GM10248 (cell line): ENCODE measurements at regions not wholly inside any gene's neighbourhood (a gene's known extent, or its start where the extent isn't known, plus 50 kb on each side); places are given as distances from the start of the nearest gene placed in this dataset.

ENCODE experiments used
- CTCF ChIA-PET: fragments of 300-600 bp; sonication (Branson Sonifier 250); formaldehyde crosslinking; extraction: SDS; loops from one replicate; lab custom pipeline; 2021; ENCODE audit warnings: antibody characterized with exemption; lab: Yijun Ruan, JAX
- POLR2A ChIA-PET: fragments of 350-650 bp; sonication (Branson Sonifier 250); formaldehyde crosslinking; extraction: SDS; loops from one replicate; lab custom pipeline; 2020; ENCODE audit warnings: antibody characterized with exemption; lab: Yijun Ruan, JAX
- DNase-seq: peaks from one replicate; pipeline ENCODE4 v3.0.0; 2012; ENCODE audit errors: extremely low spot score
- TF ChIP-seq, protein P1 (sequence below): IDR thresholded peaks from 2 replicates; pipeline ENCODE4 v1.5.1; 2012; ENCODE audit warnings: mild to moderate bottlenecking, low read depth; ENCODE audit errors: extremely low read depth, missing control alignments, control extremely low read depth

DNA sequence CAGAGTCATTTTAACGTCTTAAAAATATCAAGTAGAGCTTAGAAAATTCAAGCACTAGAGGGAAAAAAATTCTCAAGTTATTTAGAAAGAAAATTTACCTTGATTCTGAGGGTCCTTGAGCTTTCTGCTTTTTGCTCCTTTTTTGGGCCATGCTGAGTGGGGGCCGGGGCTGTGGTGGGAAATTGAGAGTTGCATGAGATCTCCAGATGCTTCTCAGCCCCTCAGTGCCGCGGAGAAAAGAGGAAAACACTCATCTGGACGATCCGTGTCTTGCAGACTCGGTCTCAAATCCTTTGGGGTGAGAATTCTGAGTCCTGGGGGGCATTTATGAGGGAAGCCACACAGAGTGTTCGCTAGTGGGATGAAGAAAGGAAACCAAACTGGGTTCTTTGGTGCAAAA is 700.8 kb downstream of the TBC1D22A start:
- ChIA-PET CTCF (no interaction called here), POLR2A (no interaction called here)
- DNase-seq = no peak
- TF ChIP-seq, protein P1, sequence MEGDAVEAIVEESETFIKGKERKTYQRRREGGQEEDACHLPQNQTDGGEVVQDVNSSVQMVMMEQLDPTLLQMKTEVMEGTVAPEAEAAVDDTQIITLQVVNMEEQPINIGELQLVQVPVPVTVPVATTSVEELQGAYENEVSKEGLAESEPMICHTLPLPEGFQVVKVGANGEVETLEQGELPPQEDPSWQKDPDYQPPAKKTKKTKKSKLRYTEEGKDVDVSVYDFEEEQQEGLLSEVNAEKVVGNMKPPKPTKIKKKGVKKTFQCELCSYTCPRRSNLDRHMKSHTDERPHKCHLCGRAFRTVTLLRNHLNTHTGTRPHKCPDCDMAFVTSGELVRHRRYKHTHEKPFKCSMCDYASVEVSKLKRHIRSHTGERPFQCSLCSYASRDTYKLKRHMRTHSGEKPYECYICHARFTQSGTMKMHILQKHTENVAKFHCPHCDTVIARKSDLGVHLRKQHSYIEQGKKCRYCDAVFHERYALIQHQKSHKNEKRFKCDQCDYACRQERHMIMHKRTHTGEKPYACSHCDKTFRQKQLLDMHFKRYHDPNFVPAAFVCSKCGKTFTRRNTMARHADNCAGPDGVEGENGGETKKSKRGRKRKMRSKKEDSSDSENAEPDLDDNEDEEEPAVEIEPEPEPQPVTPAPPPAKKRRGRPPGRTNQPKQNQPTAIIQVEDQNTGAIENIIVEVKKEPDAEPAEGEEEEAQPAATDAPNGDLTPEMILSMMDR = no peak

DNA sequence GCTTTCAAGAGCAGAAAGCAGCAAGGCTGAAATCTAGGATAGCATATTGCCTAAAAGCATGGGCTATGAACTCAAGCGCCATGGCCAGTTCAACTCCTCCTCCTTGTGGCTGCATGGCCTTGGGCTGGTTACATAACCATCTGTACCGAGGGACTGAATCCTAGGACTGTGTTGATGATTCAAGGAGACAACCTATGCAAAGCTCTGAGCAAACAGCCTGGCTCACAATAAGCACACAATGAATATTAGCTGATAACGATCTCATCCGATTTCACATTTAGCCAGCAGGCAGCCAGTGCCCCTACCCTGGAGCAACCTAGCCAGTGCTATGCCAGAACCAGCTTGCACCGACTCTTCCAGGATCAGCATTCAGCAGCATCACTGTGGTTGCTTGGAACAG is 698.4 kb downstream of the TBC1D22A start:
- TF ChIP-seq, protein P1 = no peak
- ChIA-PET POLR2A (no interaction called here), CTCF (no interaction called here)
- DNase-seq = no peak

GRCh38 chr22:47460176-47460575 is 697.7 kb downstream of the TBC1D22A start:
- TF ChIP-seq, protein P1 = no peak
- POLR2A ChIA-PET = no interaction called here
- CTCF ChIA-PET = no interaction called here
- no peak for DNase-seq

DNA sequence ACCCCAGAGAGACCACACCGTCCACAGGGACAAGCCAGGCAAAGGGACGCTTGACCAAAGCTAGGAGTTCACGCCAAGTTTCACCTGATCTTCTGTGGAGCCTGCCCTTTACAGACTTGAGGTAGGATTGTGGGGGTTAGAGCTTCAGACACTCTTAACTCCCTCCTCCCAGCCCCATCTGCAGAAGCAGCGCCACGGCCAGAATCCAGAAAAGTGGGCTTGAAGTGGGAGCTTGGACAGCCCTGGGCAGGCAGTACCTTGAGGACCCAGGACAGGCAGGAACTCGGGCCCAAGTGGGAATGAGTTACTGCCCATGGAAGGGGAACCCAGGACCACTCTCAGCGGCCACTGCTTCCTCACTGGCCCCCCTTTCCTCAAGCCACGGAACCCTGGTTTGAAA is 695.9 kb downstream of the TBC1D22A start:
- TF ChIP-seq, protein P1 = no peak
- no peak for DNase-seq
- POLR2A ChIA-PET = no interaction called here
- CTCF ChIA-PET = no interaction called here

DNA sequence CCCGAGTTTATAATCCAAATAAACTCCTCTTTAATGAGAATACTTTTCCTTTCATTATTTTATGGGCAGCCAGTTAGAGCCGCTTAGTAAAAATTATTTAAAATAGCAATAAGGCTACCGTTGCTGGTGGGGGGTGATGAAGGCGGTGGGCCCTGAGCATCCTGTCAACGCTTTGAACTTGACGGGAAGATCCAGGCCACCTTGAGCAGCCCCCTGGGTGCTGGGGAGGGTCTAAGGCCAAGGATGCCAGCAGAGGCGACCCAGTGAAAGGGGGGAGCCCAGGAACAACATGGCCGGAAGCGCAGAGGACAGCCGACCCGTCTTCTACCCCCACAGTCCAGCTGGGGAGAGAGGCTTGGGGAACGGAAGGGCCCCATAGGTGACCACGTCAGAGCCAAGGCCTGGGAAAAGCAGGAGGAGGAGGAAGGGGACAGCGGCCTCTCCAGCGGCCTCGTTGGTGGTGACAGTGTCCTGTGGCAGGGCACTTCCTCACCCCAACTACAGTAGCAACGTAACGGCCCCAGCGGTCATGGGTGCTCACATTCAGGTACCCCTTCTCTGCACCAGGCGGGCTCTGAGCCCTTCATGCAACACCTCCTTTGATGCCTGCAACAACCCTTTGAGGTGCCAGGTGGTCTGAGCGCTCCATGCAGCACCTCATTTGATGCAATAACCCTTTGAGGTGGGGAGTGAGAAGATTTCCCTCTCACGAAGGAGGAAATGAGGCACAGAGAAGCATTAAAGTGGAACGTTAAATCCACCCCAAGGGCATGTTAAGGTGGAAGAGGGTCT is 695.3 kb downstream of the TBC1D22A start:
- no peak for DNase-seq
- ChIA-PET CTCF (no interaction called here), POLR2A (no interaction called here)
- TF ChIP-seq, protein P1 = no peak

DNA sequence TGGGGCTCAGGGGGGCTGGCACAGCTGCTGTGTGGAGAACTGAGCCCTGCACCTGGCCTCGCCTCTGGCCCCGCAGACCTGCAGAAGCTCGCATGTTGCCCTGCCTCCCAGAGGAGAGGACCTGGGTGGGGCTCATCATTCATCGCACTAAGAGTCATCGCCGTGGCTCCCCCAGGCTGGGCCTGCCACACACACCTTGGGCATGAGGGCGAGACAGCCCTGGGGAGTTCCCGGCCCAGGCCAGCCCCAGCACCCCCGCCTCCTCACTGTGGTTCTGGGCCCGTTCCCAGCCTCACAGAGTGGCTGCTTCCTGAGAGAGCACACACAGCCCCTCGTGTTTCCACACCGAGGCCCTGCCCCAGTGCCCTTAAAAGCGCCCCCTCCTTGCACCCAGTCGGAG is 694.6 kb downstream of the TBC1D22A start:
- TF ChIP-seq, protein P1 = no peak
- ChIA-PET CTCF (no interaction called here), POLR2A (no interaction called here)
- DNase-seq = no peak
